ENCODE measurements at regions not wholly inside any gene's neighbourhood (a gene's known extent, or its start where the extent isn't known, plus 50 kb on each side); places are given as distances from the start of the nearest gene placed in this dataset.

DNA sequence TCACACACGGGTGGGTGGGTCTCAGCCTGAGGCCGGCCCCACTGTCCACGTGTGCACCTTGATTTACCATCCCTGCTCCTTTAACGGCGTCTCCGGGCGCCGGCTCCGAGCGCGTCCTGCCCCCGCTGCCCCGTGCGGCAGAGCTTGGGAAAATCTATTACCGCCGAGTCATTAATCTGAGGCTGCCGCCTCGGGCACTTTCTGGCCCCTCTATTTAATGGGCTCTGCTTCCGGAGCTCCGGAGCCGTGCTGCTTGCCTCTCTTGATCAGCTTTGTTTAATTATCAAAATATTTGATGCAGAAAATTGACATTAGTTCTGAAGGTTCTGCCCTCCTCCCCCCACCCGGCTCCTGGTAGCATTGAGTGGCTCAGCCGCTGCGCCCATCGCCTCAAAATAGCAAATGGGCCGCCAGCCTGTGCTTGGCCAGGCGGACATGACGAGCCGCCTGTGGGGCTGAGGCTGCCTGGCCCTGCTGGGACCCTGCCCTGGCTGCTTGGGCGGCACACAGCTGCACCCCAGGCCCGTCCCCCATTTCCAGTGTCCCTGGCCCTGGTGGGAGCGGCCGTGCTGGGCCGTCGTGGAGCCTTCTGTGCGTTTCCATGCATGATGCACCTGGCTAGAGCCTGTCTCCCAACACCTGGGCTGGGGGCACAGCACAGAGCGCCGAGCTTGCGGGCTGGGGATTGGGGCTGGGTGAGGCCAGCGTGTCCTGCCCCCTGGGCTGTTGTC is 81.6 kb upstream of the TTC34 start:
- in situ Hi-C loops (cut with MboI; ENCODE audit: low sequenced_read_pairs in 4 of 4): no loop called here
- H3K4me3 ChIP-seq: no peak overlapping the region
- no peaks in the 10 kb centered on the region for H3K9me3 ChIP-seq
- no peak for DNase-seq
- TF ChIP-seq CTCF (IDR thresholded peaks at IDR 0.05 in 4 of 5, conservative IDR thresholded peaks at IDR 0.05 in 1 of 5): no peak
- TF ChIP-seq POLR2A (IDR thresholded peaks at IDR 0.05): no peak
- peaks cover 0 to 5% (median 2%) of the 10 kb centered on the region in 3 donors for H3K27me3 ChIP-seq
- no peaks in the 10 kb centered on the region for H3K36me3 ChIP-seq
- H3K27ac ChIP-seq: no peak overlapping the region
- intact Hi-C loops (cut with DNase I; ENCODE audit: low total_unique reads): no loop called here
- no peaks in the 10 kb centered on the region for H3K4me1 ChIP-seq
- ATAC-seq: no peak

DNA sequence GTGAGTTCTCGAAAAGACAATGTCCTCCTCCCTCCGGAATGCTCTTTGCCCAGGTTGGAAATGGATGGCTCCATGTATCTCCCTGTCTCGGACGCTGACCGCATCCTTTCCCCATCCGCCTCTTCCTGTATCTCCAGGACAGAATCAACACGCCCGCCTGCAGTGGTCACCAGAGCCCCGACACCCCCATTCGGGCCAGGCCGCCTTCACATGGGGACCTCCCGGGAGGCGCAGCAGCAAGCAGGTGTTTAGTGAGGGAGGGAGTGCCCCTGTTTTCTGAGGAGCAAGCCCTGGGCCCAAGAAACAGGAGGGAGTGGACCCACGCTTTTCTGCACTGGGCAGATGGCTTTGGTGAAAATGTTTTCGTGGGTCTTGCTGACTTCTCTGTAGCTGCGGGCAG is 83.5 kb upstream of the TTC34 start:
- TF ChIP-seq CTCF (IDR thresholded peaks at IDR 0.05 in 4 of 5, conservative IDR thresholded peaks at IDR 0.05 in 1 of 5): no peak
- no peak for TF ChIP-seq POLR2A (IDR thresholded peaks at IDR 0.05)
- ATAC-seq (no peak), DNase-seq (no peak)
- no peaks in the 10 kb centered on the region for H3K36me3 ChIP-seq
- no peak overlapping the region for H3K4me3 ChIP-seq
- H3K4me1 ChIP-seq: no peaks in the 10 kb centered on the region
- in situ Hi-C loops (cut with MboI; ENCODE audit: low sequenced_read_pairs in 4 of 4) (no loop called here), intact Hi-C loops (cut with DNase I; ENCODE audit: low total_unique reads) (no loop called here)
- peaks cover 0 to 5% (median 5%) of the 10 kb centered on the region in 3 donors for H3K27me3 ChIP-seq
- no peak overlapping the region for H3K27ac ChIP-seq
- H3K9me3 ChIP-seq: no peaks in the 10 kb centered on the region

DNA sequence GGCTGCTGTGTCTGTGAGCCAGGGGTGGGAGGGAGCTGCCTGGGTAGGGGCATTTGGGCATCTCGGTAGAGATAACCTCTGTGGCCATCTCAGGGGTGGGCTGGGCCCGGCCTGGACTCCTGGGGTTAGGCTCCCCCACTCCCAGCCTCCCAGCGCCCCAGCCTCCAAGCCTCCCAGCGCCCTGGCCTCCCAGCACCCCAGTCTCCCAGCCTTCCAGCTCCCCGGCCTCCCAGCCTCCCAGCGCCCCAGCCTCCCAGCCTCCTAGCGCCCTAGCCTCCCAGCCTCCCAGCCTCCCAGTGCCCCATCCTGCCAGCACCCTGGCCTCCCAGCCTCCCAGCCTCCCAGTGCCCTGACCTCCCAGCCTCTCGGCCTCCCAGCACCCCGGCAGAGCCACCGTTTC is 85.1 kb upstream of the TTC34 start:
- Histone ChIP-seq H3K36me3 (no peaks in the 10 kb centered on the region), H3K27me3 (peaks cover 2 to 12% (median 10%) of the 10 kb centered on the region in 3 donors), H3K4me1 (no peaks in the 10 kb centered on the region), H3K27ac (no peak overlapping the region), H3K9me3 (no peaks in the 10 kb centered on the region), H3K4me3 (no peak overlapping the region)
- in situ Hi-C loops (cut with MboI; ENCODE audit: low sequenced_read_pairs in 4 of 4): no loop called here
- intact Hi-C loops (cut with DNase I; ENCODE audit: low total_unique reads): no loop called here
- DNase-seq (no peak), ATAC-seq (no peak)
- no peak for TF ChIP-seq CTCF (IDR thresholded peaks at IDR 0.05 in 4 of 5, conservative IDR thresholded peaks at IDR 0.05 in 1 of 5)
- TF ChIP-seq POLR2A (IDR thresholded peaks at IDR 0.05): no peak

DNA sequence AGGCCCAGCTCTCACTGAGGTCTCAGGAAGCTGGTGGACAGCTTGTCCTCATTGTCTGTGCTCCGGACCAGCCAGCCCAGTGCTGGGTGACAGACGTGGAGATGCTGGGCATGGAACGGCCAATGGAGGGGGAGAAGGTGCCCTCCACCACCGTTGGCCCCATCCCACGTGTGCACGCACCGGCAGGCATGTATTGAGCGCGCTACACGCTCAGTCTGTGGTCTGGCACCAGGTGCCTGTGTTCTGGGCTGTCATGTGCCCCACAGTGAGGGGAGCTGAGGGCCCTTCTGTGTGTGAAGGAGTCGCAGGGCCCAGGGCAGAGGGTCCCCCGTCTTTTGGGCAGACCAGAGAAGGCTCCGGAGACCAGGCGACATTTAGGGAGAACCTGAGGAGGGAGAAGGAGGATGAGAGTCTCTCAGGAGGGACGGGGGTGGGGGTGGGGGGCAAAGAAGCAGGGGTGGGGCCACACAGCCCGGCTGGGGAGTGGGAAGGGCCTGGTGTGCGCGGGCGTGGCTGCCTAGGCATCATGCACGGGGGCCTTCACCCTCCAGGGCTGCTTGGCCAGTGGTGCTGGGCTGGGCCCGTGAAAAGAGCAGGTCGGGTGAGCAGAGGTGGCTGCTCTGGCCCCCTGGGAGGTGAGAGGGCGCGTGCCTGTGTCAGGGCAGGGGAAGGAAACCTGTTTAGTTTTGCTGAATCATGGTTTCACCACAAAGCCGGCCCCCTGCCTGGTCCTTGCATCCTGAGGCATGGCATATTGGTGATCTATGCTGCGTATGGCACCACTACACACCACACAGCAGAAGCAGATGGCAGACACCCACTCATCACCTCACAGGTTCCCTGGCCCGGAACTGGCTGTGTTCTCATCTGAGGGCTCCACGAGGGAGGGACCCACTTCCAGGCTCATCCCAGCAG is 86.7 kb upstream of the TTC34 start:
- in situ Hi-C loops (cut with MboI; ENCODE audit: low sequenced_read_pairs in 4 of 4): no loop called here
- H3K9me3 ChIP-seq: no peaks in the 10 kb centered on the region
- ATAC-seq (no peak), DNase-seq (no peak)
- H3K4me1 ChIP-seq: no peaks in the 10 kb centered on the region
- H3K4me3 ChIP-seq: no peak overlapping the region
- peaks cover 11 to 18% (median 17%) of the 10 kb centered on the region in 3 donors for H3K27me3 ChIP-seq
- intact Hi-C loops (cut with DNase I; ENCODE audit: low total_unique reads): no loop called here
- H3K27ac ChIP-seq: no peak overlapping the region
- no peaks in the 10 kb centered on the region for H3K36me3 ChIP-seq
- TF ChIP-seq CTCF (IDR thresholded peaks at IDR 0.05 in 4 of 5, conservative IDR thresholded peaks at IDR 0.05 in 1 of 5) (no peak), POLR2A (IDR thresholded peaks at IDR 0.05) (no peak)

Measured in gastrocnemius medialis (tissue), 4 donors.